ENCODE measurements at regions not wholly inside any gene's neighbourhood (a gene's known extent, or its start where the extent isn't known, plus 50 kb on each side); places are given as distances from the start of the nearest gene placed in this dataset.

GRCh38 chr16:27636453-27637240, 86.7 kb downstream of the KATNIP start:
- Histone ChIP-seq H3K27ac (no peak overlapping the region), H3K9me3 (ENCODE audit: low read depth) (no peaks in the 10 kb centered on the region), H3K9me2 (replicated peaks; ENCODE audit: insufficient read depth) (no peaks in the 10 kb centered on the region), H3K27me3 (no peaks in the 10 kb centered on the region), H4K20me1 (ENCODE audit: insufficient read depth, poor library complexity, severe bottlenecking) (no peaks in the 10 kb centered on the region), H3K36me3 (replicated peaks; ENCODE audit: insufficient read depth, low read depth) (no peaks in the 10 kb centered on the region), H3K79me2 (no peaks in the 10 kb centered on the region), H3K4me1 (ENCODE audit: insufficient read depth) (no peaks in the 10 kb centered on the region), H3K4me2 (no peak overlapping the region), H3K4me3 (no peak overlapping the region), H2AFZ (no peak overlapping the region)
- TF ChIP-seq EZH2 (IDR thresholded peaks at IDR 0.05; ENCODE audit: borderline replicate concordance), result no peak
- no peak for DNase-seq (ENCODE audit: low spot score)
- 79% methylated on average over 7 of the region's 7 CpGs for whole genome bisulfite sequencing (ENCODE audit: low lambda C conversion rate, missing lambda C conversion rate)

GRCh38 chr16:27638833-27639560, 89.1 kb downstream of the KATNIP start:
- WGBS (ENCODE audit: low lambda C conversion rate, missing lambda C conversion rate), result 64% methylated on average over 15 of the region's 15 CpGs
- Histone ChIP-seq H2AFZ (no peak overlapping the region), H3K79me2 (no peaks in the 10 kb centered on the region), H3K36me3 (replicated peaks; ENCODE audit: insufficient read depth, low read depth) (no peaks in the 10 kb centered on the region), H4K20me1 (ENCODE audit: insufficient read depth, poor library complexity, severe bottlenecking) (no peaks in the 10 kb centered on the region), H3K27me3 (no peaks in the 10 kb centered on the region), H3K4me2 (no peak overlapping the region), H3K4me1 (ENCODE audit: insufficient read depth) (no peaks in the 10 kb centered on the region), H3K4me3 (no peak overlapping the region), H3K9me2 (replicated peaks; ENCODE audit: insufficient read depth) (no peaks in the 10 kb centered on the region), H3K9me3 (ENCODE audit: low read depth) (no peaks in the 10 kb centered on the region), H3K27ac (no peak overlapping the region)
- TF ChIP-seq EZH2phosphoT487 (IDR thresholded peaks at IDR 0.05; ENCODE audit: low read depth, severe bottlenecking, unreplicated experiment) (no peak), CTCF (IDR thresholded peaks at IDR 0.05; ENCODE audit: poor library complexity) (no peak), EZH2 (IDR thresholded peaks at IDR 0.05; ENCODE audit: borderline replicate concordance) (no peak)
- no peak for DNase-seq (ENCODE audit: low spot score)

GRCh38 chr16:27639561-27640276, 89.8 kb downstream of the KATNIP start:
- Histone ChIP-seq H2AFZ (no peak overlapping the region), H3K9me2 (replicated peaks; ENCODE audit: insufficient read depth) (no peaks in the 10 kb centered on the region), H3K27me3 (no peaks in the 10 kb centered on the region), H3K36me3 (replicated peaks; ENCODE audit: insufficient read depth, low read depth) (no peaks in the 10 kb centered on the region), H3K27ac (no peak overlapping the region), H3K4me3 (no peak overlapping the region), H4K20me1 (ENCODE audit: insufficient read depth, poor library complexity, severe bottlenecking) (no peaks in the 10 kb centered on the region), H3K79me2 (no peaks in the 10 kb centered on the region), H3K9me3 (ENCODE audit: low read depth) (no peaks in the 10 kb centered on the region), H3K4me2 (no peak overlapping the region), H3K4me1 (ENCODE audit: insufficient read depth) (no peaks in the 10 kb centered on the region)
- DNase-seq (ENCODE audit: low spot score), result peak; percentile 66
- WGBS (ENCODE audit: low lambda C conversion rate, missing lambda C conversion rate), result 42% methylated on average over 7 of the region's 7 CpGs
- peak; percentile 69 for TF ChIP-seq CTCF (IDR thresholded peaks at IDR 0.05; ENCODE audit: poor library complexity)
- no peak for TF ChIP-seq EZH2 (IDR thresholded peaks at IDR 0.05; ENCODE audit: borderline replicate concordance)

- no peaks in the 10 kb centered on the region for H3K36me3 ChIP-seq (replicated peaks; ENCODE audit: insufficient read depth, low read depth)
- no peaks in the 10 kb centered on the region for H4K20me1 ChIP-seq (ENCODE audit: insufficient read depth, poor library complexity, severe bottlenecking)
- no peaks in the 10 kb centered on the region for H3K9me3 ChIP-seq (ENCODE audit: low read depth)
- H3K27me3 ChIP-seq, result no peaks in the 10 kb centered on the region
- no peaks in the 10 kb centered on the region for H3K79me2 ChIP-seq
- TF ChIP-seq EZH2phosphoT487 (IDR thresholded peaks at IDR 0.05; ENCODE audit: low read depth, severe bottlenecking, unreplicated experiment), result no peak
- TF ChIP-seq EZH2 (IDR thresholded peaks at IDR 0.05; ENCODE audit: borderline replicate concordance), result no peak
- TF ChIP-seq CTCF (IDR thresholded peaks at IDR 0.05; ENCODE audit: poor library complexity), result no peak
- 75% methylated on average over 6 of the region's 6 CpGs for WGBS (ENCODE audit: low lambda C conversion rate, missing lambda C conversion rate)
- DNase-seq (ENCODE audit: low spot score), result no peak
- no peak overlapping the region for H3K27ac ChIP-seq
- no peaks in the 10 kb centered on the region for H3K4me1 ChIP-seq (ENCODE audit: insufficient read depth)
- H3K9me2 ChIP-seq (replicated peaks; ENCODE audit: insufficient read depth), result no peaks in the 10 kb centered on the region
- no peak overlapping the region for H2AFZ ChIP-seq
- no peak overlapping the region for H3K4me2 ChIP-seq
- H3K4me3 ChIP-seq, result no peak overlapping the region
These were observed 90.3 kb downstream of the KATNIP start for GRCh38 chr16:27640277-27640600.
